ENCODE measurements at regions not wholly inside any gene's neighbourhood (a gene's known extent, or its start where the extent isn't known, plus 50 kb on each side); places are given as distances from the start of the nearest gene placed in this dataset.

DNA sequence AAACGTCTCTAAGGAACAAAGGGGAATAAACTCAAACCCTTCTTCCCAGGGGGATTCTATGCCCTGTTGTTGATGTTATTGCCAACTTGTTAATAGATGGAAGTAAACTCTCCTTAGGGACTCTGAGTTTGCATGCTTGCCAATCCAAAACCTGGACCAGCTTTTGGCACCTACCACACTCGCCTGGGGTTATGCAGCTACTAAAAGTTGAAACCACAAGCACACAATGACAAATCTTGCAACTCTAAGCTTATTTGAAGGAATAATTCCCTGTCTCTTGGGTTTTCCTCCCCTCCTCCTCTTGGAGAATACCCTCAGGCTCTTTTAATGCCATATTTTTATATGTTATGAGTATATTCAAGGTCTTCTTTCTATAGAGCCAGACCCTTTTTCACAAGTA, 484.1 kb downstream of the FBXO15 start:
- TF ChIP-seq, protein P1, sequence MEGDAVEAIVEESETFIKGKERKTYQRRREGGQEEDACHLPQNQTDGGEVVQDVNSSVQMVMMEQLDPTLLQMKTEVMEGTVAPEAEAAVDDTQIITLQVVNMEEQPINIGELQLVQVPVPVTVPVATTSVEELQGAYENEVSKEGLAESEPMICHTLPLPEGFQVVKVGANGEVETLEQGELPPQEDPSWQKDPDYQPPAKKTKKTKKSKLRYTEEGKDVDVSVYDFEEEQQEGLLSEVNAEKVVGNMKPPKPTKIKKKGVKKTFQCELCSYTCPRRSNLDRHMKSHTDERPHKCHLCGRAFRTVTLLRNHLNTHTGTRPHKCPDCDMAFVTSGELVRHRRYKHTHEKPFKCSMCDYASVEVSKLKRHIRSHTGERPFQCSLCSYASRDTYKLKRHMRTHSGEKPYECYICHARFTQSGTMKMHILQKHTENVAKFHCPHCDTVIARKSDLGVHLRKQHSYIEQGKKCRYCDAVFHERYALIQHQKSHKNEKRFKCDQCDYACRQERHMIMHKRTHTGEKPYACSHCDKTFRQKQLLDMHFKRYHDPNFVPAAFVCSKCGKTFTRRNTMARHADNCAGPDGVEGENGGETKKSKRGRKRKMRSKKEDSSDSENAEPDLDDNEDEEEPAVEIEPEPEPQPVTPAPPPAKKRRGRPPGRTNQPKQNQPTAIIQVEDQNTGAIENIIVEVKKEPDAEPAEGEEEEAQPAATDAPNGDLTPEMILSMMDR (IDR thresholded peaks at IDR 0.05) = no peak
- no peak for TF ChIP-seq POLR2A (IDR thresholded peaks at IDR 0.05)
